PC-9 (cell line): ENCODE measurements at regions not wholly inside any gene's neighbourhood (a gene's known extent, or its start where the extent isn't known, plus 50 kb on each side); places are given as distances from the start of the nearest gene placed in this dataset.

Experiments
- BruUV-seq: library from RNA; stranded (reverse); fragments of 400-500 nt; replicated peaks from 2 replicates; lab custom pipeline; 2021; lab: Mats Ljungman, UMichigan
- CTCF ChIA-PET: fragments of 300-600 bp; sonication (Branson Sonifier 250); formaldehyde crosslinking; loops from one replicate; lab custom pipeline; 2022; ENCODE audit warnings: antibody characterized with exemption; lab: Charles Lee
- POLR2A ChIA-PET: fragments of 300-600 bp; sonication (Branson Sonifier 250); formaldehyde crosslinking; loops from one replicate; lab custom pipeline; 2022; ENCODE audit warnings: antibody characterized with exemption; ENCODE audit not compliant: unreplicated experiment; lab: Charles Lee
- DNase-seq, 2 experiments: peaks; one replicate each; pipeline versions ENCODE4 v3.0.0 to v3.0.0-alpha.2; 2015 to 2022; ENCODE audit warnings: mixed read lengths in 1 of 2
- H2AFZ ChIP-seq: fragments of 200-600 bp; sonication (generic); 2 replicates; pipeline ENCODE4 v1.8.1; 2017; ENCODE audit warnings: antibody characterized with exemption
- H3F3A ChIP-seq: fragments of 200-600 bp; sonication (generic); 2 replicates; pipeline ENCODE4 v1.8.1; 2017; ENCODE audit warnings: antibody characterized with exemption, mild to moderate bottlenecking, low read depth; ENCODE audit not compliant: insufficient read depth
- H3K27ac ChIP-seq: fragments of 200-600 bp; sonication (generic); 2 replicates; pipeline ENCODE4 v1.6.1; 2016; ENCODE audit warnings: mixed run types
- H3K27me3 ChIP-seq: fragments of 200-600 bp; sonication (generic); 2 replicates; pipeline ENCODE4 v1.6.1; 2016; ENCODE audit warnings: low read depth, mixed run types; ENCODE audit not compliant: insufficient read depth
- H3K36me3 ChIP-seq: fragments of 200-600 bp; sonication (generic); 2 replicates; pipeline ENCODE4 v1.6.1; 2016; ENCODE audit warnings: low read depth, mixed run types
- H3K4me1 ChIP-seq: fragments of 200-600 bp; sonication (generic); replicated peaks from 2 replicates; pipeline ENCODE4 v1.6.1; 2016; ENCODE audit warnings: mixed run types; ENCODE audit not compliant: insufficient read depth
- H3K4me2 ChIP-seq: fragments of 200-600 bp; sonication (generic); 2 replicates; pipeline ENCODE4 v1.6.1; 2017; ENCODE audit warnings: mixed run types
- H3K4me3 ChIP-seq: fragments of 200-600 bp; sonication (generic); 2 replicates; pipeline ENCODE4 v1.6.1; 2016; ENCODE audit warnings: mixed run types
- H3K79me2 ChIP-seq: fragments of 200-600 bp; sonication (generic); 2 replicates; pipeline ENCODE4 v1.6.1; 2017; ENCODE audit warnings: low read depth, mixed run types
- H3K9me2 ChIP-seq: fragments of 200-600 bp; sonication (generic); 2 replicates; pipeline ENCODE4 v1.8.1; 2017; ENCODE audit warnings: mild to moderate bottlenecking; ENCODE audit not compliant: insufficient read depth
- H3K9me3 ChIP-seq: fragments of 200-600 bp; sonication (generic); 2 replicates; pipeline ENCODE4 v1.8.1; 2016; ENCODE audit warnings: low read depth; ENCODE audit not compliant: insufficient read depth
- H4K20me1 ChIP-seq: fragments of 200-600 bp; sonication (generic); 2 replicates; pipeline ENCODE4 v1.8.1; 2017; ENCODE audit not compliant: insufficient read depth
- CTCF ChIP-seq: fragments of 200-600 bp; sonication (generic); conservative IDR thresholded peaks from 2 replicates; pipeline ENCODE4 v1.6.1; 2017; ENCODE audit warnings: mixed run types, antibody characterized with exemption, mild to moderate bottlenecking, moderate library complexity
- EZH2 ChIP-seq: fragments of 200-600 bp; sonication (generic); IDR thresholded peaks from 2 replicates; pipeline ENCODE4 v1.8.0; 2017; ENCODE audit warnings: antibody characterized with exemption, low read depth
- intact Hi-C: fragments of 100-400 bp; cut with micrococcal nuclease; formaldehyde crosslinking; loops from one replicate; pipeline ENCODE4 v1.10.0; 2022; ENCODE audit not compliant: unreplicated experiment

DNA sequence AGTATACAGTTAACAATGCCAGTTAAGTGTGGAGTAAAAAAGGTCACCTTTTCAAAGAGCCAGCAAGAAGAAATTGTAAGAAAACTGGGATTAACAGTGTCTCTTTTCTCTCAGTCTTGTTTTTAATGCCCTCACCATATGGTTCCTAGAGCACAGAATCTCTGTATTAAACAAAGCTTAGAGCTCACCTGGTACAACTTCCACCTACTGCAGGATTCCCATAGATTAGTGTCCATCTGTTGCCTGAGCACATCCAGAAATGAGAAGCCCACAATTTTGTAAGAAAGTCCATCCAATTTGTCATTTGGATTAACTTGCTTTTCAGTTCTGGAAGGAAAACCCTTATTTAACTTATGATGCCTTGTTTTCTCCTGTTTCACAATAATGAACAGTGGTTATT, 1037.1 kb downstream of the STPG2 start:
- Histone ChIP-seq H4K20me1 (no peaks in the 10 kb centered on the region), H3K4me1 (no peaks in the 10 kb centered on the region), H3K4me2 (no peak overlapping the region), H2AFZ (no peak overlapping the region), H3K9me3 (no peaks in the 10 kb centered on the region), H3K79me2 (no peaks in the 10 kb centered on the region), H3K4me3 (no peak overlapping the region), H3K9me2 (no peaks in the 10 kb centered on the region), H3K27ac (no peak overlapping the region), H3K27me3 (no peaks in the 10 kb centered on the region), H3K36me3 (no peaks in the 10 kb centered on the region), H3F3A (no peaks in the 10 kb centered on the region)
- no peak for TF ChIP-seq EZH2
- TF ChIP-seq CTCF: no peak
- POLR2A ChIA-PET: no interaction called here
- no peak for DNase-seq
- intact Hi-C loops: no loop called here
- CTCF ChIA-PET: no interaction called here
- no TSS peak for BruUV-seq

GRCh38 chr4:97110506-97110905, 1032.8 kb downstream of the STPG2 start:
- Histone ChIP-seq H3K27ac (no peak overlapping the region), H3K9me2 (no peaks in the 10 kb centered on the region), H3K9me3 (no peaks in the 10 kb centered on the region), H3K4me3 (no peak overlapping the region), H3K4me2 (no peak overlapping the region), H3K36me3 (no peaks in the 10 kb centered on the region), H4K20me1 (no peaks in the 10 kb centered on the region), H2AFZ (no peak overlapping the region), H3K27me3 (no peaks in the 10 kb centered on the region), H3F3A (no peaks in the 10 kb centered on the region), H3K4me1 (no peaks in the 10 kb centered on the region), H3K79me2 (no peaks in the 10 kb centered on the region)
- ChIA-PET POLR2A (no interaction called here), CTCF (no interaction called here)
- BruUV-seq: no TSS peak
- intact Hi-C loops: no loop called here
- DNase-seq: no peak
- TF ChIP-seq EZH2: no peak
- TF ChIP-seq CTCF: no peak

GRCh38 chr4:97116511-97116910, 1026.8 kb downstream of the STPG2 start:
- H3K9me3 ChIP-seq: no peaks in the 10 kb centered on the region
- no peak for TF ChIP-seq EZH2
- no peak for TF ChIP-seq CTCF
- H3K4me1 ChIP-seq: no peaks in the 10 kb centered on the region
- no peak overlapping the region for H3K27ac ChIP-seq
- H3K36me3 ChIP-seq: no peaks in the 10 kb centered on the region
- DNase-seq: no peak
- H3K27me3 ChIP-seq: no peaks in the 10 kb centered on the region
- no peaks in the 10 kb centered on the region for H3K79me2 ChIP-seq
- H3K9me2 ChIP-seq: no peaks in the 10 kb centered on the region
- no peaks in the 10 kb centered on the region for H4K20me1 ChIP-seq
- intact Hi-C loops: no loop called here
- H2AFZ ChIP-seq: no peak overlapping the region
- no peaks in the 10 kb centered on the region for H3F3A ChIP-seq
- no TSS peak for BruUV-seq
- H3K4me3 ChIP-seq: no peak overlapping the region
- ChIA-PET POLR2A (no interaction called here), CTCF (no interaction called here)
- H3K4me2 ChIP-seq: no peak overlapping the region
